ENCODE measurements at regions not wholly inside any gene's neighbourhood (a gene's known extent, or its start where the extent isn't known, plus 50 kb on each side); places are given as distances from the start of the nearest gene placed in this dataset.

- H3K4me3 ChIP-seq (ENCODE audit: low read length): no peak overlapping the region
Measured at GRCh38 chr2:182585001-182585400, 131.1 kb upstream of the DNAJC10 start.

GRCh38 chr2:182585430-182585829 is 130.6 kb upstream of the DNAJC10 start:
- Histone ChIP-seq H2AFZ (ENCODE audit: low read depth, low read length) (no peak overlapping the region), H3K79me2 (replicated peaks; ENCODE audit: insufficient read depth, low read length) (no peaks in the 10 kb centered on the region), H3K9me2 (ENCODE audit: insufficient read depth, low read length) (no peaks in the 10 kb centered on the region), H3K9ac (ENCODE audit: low read length) (no peak overlapping the region), H3K9me3 (ENCODE audit: low read length) (no peaks in the 10 kb centered on the region), H4K20me1 (ENCODE audit: insufficient read depth) (no peaks in the 10 kb centered on the region), H3K36me3 (ENCODE audit: insufficient read depth, low read length) (no peaks in the 10 kb centered on the region), H3K27me3 (ENCODE audit: insufficient read depth, low read depth, low read length) (no peaks in the 10 kb centered on the region), H3K27ac (ENCODE audit: low read length) (no peak overlapping the region), H3K4me3 (ENCODE audit: low read length) (no peak overlapping the region), H3F3A (ENCODE audit: insufficient read depth, low read length, poor library complexity, severe bottlenecking) (no peaks in the 10 kb centered on the region), H3K4me2 (ENCODE audit: low read length) (no peak overlapping the region)
- TF ChIP-seq TAF1 (IDR thresholded peaks at IDR 0.05; ENCODE audit: low read depth) (no peak), RAD21 (conservative IDR thresholded peaks at IDR 0.05) (no peak), EZH2 (IDR thresholded peaks at IDR 0.05; ENCODE audit: borderline replicate concordance, insufficient read depth, low read length, poor library complexity, severe bottlenecking) (no peak), MXI1 (conservative IDR thresholded peaks at IDR 0.05; ENCODE audit: poor library complexity, severe bottlenecking) (no peak), SMC3 (conservative IDR thresholded peaks at IDR 0.05; ENCODE audit: poor library complexity) (no peak), POLR2AphosphoS5 (IDR thresholded peaks at IDR 0.05) (no peak), REST (IDR thresholded peaks at IDR 0.05; ENCODE audit: borderline replicate concordance) (no peak), EP300 (conservative IDR thresholded peaks at IDR 0.05; ENCODE audit: poor library complexity, severe bottlenecking) (no peak), CTCF (IDR thresholded peaks at IDR 0.05; ENCODE audit: poor library complexity, severe bottlenecking) (no peak)

More at GRCh38 chr2:182585001-182585400, 131.1 kb upstream of the DNAJC10 start:
- no peaks in the 10 kb centered on the region for H3K36me3 ChIP-seq (ENCODE audit: insufficient read depth, low read length)
- no peaks in the 10 kb centered on the region for H3K27me3 ChIP-seq (ENCODE audit: insufficient read depth, low read depth, low read length)
- no peak overlapping the region for H3K4me2 ChIP-seq (ENCODE audit: low read length)
- no peak overlapping the region for H2AFZ ChIP-seq (ENCODE audit: low read depth, low read length)
- H3K79me2 ChIP-seq (replicated peaks; ENCODE audit: insufficient read depth, low read length): no peaks in the 10 kb centered on the region
- no peak overlapping the region for H3K9ac ChIP-seq (ENCODE audit: low read length)
- H3F3A ChIP-seq (ENCODE audit: insufficient read depth, low read length, poor library complexity, severe bottlenecking): no peaks in the 10 kb centered on the region
- H3K9me2 ChIP-seq (ENCODE audit: insufficient read depth, low read length): no peaks in the 10 kb centered on the region
- no peak for TF ChIP-seq EZH2 (IDR thresholded peaks at IDR 0.05; ENCODE audit: borderline replicate concordance, insufficient read depth, low read length, poor library complexity, severe bottlenecking)
- no peak for TF ChIP-seq TAF1 (IDR thresholded peaks at IDR 0.05; ENCODE audit: low read depth)
- no peak for TF ChIP-seq REST (IDR thresholded peaks at IDR 0.05; ENCODE audit: borderline replicate concordance)
- no peak for TF ChIP-seq SMC3 (conservative IDR thresholded peaks at IDR 0.05; ENCODE audit: poor library complexity)
- TF ChIP-seq MXI1 (conservative IDR thresholded peaks at IDR 0.05; ENCODE audit: poor library complexity, severe bottlenecking): no peak
- H3K9me3 ChIP-seq (ENCODE audit: low read length): no peaks in the 10 kb centered on the region
- no peaks in the 10 kb centered on the region for H4K20me1 ChIP-seq (ENCODE audit: insufficient read depth)
- H3K27ac ChIP-seq (ENCODE audit: low read length): no peak overlapping the region

Measured in neural cell (in vitro differentiated cells).